ENCODE measurements at regions not wholly inside any gene's neighbourhood (a gene's known extent, or its start where the extent isn't known, plus 50 kb on each side); places are given as distances from the start of the nearest gene placed in this dataset.

- Histone ChIP-seq H3K4me3 (no peak overlapping the region), H3K27ac (no peak overlapping the region)
- no peak for DNase-seq (ENCODE audit: low spot score)
- no peak for TF ChIP-seq CTCF (IDR thresholded peaks at IDR 0.05)
Observed at GRCh38 chrX:125620715-125621587, 301.3 kb downstream of the TEX13C start.

GRCh38 chrX:125621588-125621927, 301.9 kb downstream of the TEX13C start:
- no peak for TF ChIP-seq CTCF (IDR thresholded peaks at IDR 0.05)

GRCh38 chrX:125622899-125623298, 303.2 kb downstream of the TEX13C start:
- no peak for TF ChIP-seq CTCF (IDR thresholded peaks at IDR 0.05)
- no peak overlapping the region for H3K27ac ChIP-seq
- no peak overlapping the region for H3K4me3 ChIP-seq
- no peak for DNase-seq (ENCODE audit: low spot score)

More at GRCh38 chrX:125621588-125621927, 301.9 kb downstream of the TEX13C start:
- Histone ChIP-seq H3K4me3 (no peak overlapping the region), H3K27ac (no peak overlapping the region)
- DNase-seq (ENCODE audit: low spot score), result no peak

- Histone ChIP-seq H3K4me3 (no peak overlapping the region), H3K27ac (no peak overlapping the region)
- no peak for DNase-seq (ENCODE audit: low spot score)
- TF ChIP-seq CTCF (IDR thresholded peaks at IDR 0.05), result no peak
Observed at GRCh38 chrX:125627676-125628075, 308.0 kb downstream of the TEX13C start.

- no peak for TF ChIP-seq CTCF (IDR thresholded peaks at IDR 0.05)
- no peak for DNase-seq (ENCODE audit: low spot score)
Observed at GRCh38 chrX:125628435-125628834, 308.8 kb downstream of the TEX13C start.

GRCh38 chrX:125641405-125641804, 321.7 kb downstream of the TEX13C start:
- no peak for TF ChIP-seq CTCF (IDR thresholded peaks at IDR 0.05)
- Histone ChIP-seq H3K27ac (no peak overlapping the region), H3K4me3 (no peak overlapping the region)
- DNase-seq (ENCODE audit: low spot score), result no peak

More at GRCh38 chrX:125628435-125628834, 308.8 kb downstream of the TEX13C start:
- no peak overlapping the region for H3K27ac ChIP-seq
- H3K4me3 ChIP-seq, result no peak overlapping the region

GRCh38 chrX:125646195-125646594, 326.5 kb downstream of the TEX13C start:
- DNase-seq (ENCODE audit: low spot score), result no peak
- Histone ChIP-seq H3K4me3 (no peak overlapping the region), H3K27ac (no peak overlapping the region)
- no peak for TF ChIP-seq CTCF (IDR thresholded peaks at IDR 0.05)

Measured in coronary artery (tissue), 2 donors.